ENCODE measurements at regions not wholly inside any gene's neighbourhood (a gene's known extent, or its start where the extent isn't known, plus 50 kb on each side); places are given as distances from the start of the nearest gene placed in this dataset.

DNA sequence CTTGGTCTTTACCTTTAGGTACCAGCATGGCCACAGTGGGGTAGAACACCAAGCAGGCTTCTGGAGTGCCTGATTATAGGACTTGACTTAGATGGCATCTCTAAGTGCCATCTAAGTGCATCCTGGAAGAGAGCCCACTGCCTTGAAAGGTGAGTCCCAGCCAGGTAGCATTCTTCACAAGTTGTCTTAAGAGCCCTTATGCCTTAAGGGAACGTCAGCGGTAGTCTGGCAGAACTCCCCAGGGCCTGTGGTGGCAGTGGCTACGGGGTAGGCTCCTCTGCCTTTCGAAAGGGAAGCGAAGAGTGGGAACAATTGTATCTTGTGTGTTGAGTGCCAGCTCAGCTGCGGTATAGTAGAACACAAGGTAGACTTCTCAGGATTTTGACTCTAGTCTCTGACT lies 549.0 kb downstream of the HS3ST4 start:
- TF ChIP-seq, protein P1, sequence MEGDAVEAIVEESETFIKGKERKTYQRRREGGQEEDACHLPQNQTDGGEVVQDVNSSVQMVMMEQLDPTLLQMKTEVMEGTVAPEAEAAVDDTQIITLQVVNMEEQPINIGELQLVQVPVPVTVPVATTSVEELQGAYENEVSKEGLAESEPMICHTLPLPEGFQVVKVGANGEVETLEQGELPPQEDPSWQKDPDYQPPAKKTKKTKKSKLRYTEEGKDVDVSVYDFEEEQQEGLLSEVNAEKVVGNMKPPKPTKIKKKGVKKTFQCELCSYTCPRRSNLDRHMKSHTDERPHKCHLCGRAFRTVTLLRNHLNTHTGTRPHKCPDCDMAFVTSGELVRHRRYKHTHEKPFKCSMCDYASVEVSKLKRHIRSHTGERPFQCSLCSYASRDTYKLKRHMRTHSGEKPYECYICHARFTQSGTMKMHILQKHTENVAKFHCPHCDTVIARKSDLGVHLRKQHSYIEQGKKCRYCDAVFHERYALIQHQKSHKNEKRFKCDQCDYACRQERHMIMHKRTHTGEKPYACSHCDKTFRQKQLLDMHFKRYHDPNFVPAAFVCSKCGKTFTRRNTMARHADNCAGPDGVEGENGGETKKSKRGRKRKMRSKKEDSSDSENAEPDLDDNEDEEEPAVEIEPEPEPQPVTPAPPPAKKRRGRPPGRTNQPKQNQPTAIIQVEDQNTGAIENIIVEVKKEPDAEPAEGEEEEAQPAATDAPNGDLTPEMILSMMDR (optimal IDR thresholded peaks at IDR 0.05 in 1 of 3, IDR thresholded peaks at IDR 0.05 in 1 of 3, conservative IDR thresholded peaks at IDR 0.05 in 1 of 3; ENCODE audit: extremely low read depth in 1 of 3, insufficient read depth in 2 of 3, low read length in 3 of 3): no peak
- TF ChIP-seq EZH2 (IDR thresholded peaks at IDR 0.05; ENCODE audit: low read length): no peak
